ENCODE measurements at regions not wholly inside any gene's neighbourhood (a gene's known extent, or its start where the extent isn't known, plus 50 kb on each side); places are given as distances from the start of the nearest gene placed in this dataset.

DNA sequence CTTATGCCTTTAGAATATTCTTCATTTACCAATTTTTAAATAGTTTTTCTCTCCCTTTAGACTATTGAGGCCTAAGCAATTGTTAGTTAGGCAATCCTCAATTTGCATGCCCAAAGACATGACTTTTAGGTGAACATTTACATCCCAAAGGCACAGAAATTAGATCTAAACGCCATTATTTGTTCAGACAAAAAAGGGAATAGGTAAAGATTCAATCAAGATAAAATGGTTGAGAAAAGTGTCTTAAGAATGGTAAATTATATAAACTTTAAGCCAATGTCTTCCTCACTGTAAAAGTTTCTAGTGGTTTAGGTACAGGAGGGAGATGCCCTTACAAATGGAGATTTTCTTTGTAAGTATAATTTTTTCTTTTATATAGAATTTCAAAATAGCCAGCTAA, 50.2 kb upstream of the MME start:
- DNase-seq (ENCODE audit: low read depth), result no peak

DNA sequence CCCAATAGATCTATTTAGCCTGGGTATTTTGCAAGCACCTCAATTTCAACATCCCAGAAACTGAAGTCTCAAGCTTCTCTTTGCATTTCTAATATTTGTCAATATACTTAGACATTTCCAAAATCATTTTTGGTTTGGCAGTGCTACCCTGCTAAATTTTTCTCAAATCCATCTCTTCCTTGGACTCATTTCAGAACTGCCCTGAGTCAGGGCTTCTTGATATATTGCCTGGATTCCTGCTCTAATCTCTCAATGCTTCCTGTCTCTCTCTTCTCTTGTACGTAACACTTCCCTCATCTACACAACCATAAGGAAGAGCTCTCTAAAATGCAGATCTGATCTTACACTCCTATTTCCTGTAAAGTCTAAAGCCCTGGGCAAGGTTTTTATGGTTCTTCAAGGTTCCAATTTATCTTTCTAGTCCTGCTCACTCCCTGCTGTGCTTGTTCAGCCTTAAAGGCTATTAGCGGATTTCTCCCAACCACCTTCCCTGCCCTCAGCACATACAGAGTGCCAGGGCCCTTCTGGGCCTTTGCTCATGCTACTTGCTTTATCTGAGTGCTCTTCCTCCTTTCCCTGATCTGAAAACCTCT, 53.0 kb upstream of the MME start:
- DNase-seq (ENCODE audit: low read depth), result no peak

- DNase-seq (ENCODE audit: low read depth), result peak; percentile 49
Measured at GRCh38 chr3:155024006-155024638, 56.0 kb upstream of the MME start.

DNA sequence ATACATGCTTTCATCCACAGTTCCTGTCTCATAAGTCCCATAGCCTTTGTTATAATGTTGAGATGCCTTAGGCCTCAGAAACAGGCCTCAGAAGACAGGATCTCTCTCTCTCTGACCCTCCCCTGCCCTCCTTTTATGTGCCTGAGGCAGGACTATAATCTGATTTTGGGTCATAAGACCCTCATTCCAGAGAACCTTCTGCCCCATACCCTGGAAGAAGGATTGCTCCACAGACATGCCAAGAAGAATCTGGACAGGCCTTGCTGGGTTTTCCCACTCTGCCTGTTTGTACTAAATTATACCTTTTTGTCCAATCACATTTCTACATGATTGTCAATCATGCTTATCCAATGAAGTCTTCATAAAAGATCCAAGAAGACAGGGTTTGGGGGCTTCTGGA, 57.2 kb upstream of the MME start:
- no peak for DNase-seq (ENCODE audit: low read depth)

- DNase-seq (ENCODE audit: low read depth), result no peak
Measured at GRCh38 chr3:155019575-155019974, 60.5 kb upstream of the MME start.

- DNase-seq (ENCODE audit: low read depth), result peak; percentile 37
Measured at GRCh38 chr3:155018621-155019330, 61.3 kb upstream of the MME start.

GRCh38 chr3:155015776-155016436, 64.2 kb upstream of the MME start:
- no peak for DNase-seq (ENCODE audit: low read depth)

DNA sequence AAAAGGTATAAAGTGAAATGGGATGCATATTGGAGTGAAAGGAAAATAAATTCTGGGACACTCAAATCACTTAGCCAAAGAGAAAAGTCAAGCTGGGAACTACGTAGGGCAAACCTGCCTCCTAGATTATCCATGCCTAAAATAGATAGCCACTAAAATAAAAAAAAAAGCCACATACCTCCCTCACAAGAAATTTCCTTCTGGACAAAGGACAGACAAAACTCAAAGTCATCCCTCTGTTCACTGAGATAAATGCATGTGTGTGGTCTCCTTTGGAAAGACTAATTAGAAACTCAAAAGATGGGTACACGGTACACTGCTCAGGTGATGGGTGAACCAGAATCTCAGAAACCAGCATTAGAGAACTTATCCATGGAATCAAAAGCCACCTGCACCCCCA, 65.2 kb upstream of the MME start:
- DNase-seq (ENCODE audit: low read depth), result no peak

GRCh38 chr3:155013427-155013826, 66.7 kb upstream of the MME start:
- DNase-seq (ENCODE audit: low read depth), result no peak

GRCh38 chr3:155012584-155012983, 67.5 kb upstream of the MME start:
- no peak for DNase-seq (ENCODE audit: low read depth)

DNA sequence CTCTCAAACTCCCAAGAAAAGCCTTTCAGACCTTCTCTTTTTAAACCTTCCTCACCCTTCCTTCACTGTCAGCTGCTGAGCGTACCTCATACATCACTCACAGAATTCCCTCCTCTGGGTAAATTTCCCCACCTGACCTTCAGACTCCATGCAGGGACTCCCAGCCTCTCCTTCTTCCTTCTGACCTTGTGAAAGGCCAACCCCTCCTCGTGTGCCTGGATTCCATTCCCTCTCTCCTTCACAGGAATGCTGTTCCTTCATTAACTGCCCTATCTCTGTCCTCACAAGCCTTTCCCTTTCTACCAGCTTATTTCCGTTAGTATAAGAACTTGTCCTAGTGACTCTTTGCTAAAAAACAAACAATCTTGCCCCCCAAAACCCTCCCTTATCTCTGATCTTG, 69.7 kb upstream of the MME start:
- DNase-seq (ENCODE audit: low read depth), result no peak

- no peak for DNase-seq (ENCODE audit: low read depth)
Measured at GRCh38 chr3:155009217-155009616, 70.9 kb upstream of the MME start.

DNA sequence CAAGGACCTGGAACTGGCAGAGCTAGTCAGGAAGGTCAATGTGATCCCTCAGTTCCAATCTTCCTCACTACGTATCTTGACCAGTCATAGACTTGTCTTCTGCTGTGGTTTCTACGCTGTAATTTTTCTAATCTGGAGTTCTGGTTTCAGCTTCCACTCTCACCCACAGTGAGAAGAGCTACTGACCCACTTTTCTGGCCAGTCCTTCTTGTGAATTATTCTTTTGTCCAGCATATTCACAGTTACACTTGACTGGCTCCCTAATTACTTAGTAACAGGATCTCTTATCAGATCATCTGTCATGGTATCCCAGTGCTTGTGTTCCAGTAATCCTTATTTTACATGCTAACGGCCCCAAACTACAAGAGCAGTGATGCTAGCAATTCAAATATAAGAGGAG, 72.4 kb upstream of the MME start:
- no peak for DNase-seq (ENCODE audit: low read depth)

DNA sequence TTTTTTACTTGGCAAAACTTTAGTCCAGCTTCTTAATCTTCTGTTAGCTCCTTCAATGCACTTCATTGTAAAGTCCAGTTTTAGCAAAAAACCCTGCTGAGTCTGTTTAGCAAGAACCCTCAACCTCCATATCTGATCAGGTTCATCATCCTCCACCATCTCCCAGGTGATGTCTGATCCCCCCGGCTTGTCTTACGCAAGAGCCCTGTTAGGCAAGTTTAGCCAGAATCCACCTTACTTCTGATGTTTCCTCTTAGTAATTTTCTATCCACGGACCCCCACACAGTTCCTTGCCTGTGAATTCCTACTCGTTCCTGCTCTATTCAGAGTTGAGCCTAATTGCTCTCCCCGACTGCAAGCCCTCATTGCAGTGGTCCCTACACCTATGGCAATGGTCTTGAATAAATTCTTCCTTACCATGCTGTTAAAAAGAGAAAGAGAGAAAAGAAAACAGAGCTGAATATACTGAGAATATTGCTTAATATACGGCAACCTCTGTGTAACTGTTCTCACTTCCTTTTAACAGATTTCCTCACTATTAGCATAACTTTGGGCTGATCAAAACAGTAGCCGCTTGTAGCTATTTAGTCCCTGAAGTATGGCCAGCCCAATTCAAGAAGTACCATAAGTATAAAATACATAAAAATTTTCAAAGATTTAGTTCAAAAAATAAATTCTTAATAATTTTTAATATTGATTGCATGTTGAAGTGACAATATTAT, 78.7 kb upstream of the MME start:
- no peak for DNase-seq (ENCODE audit: low read depth)

GRCh38 chr3:154992655-154993054, 87.5 kb upstream of the MME start:
- DNase-seq (ENCODE audit: low read depth), result no peak

- no peak for DNase-seq (ENCODE audit: low read depth)
Measured at GRCh38 chr3:154990543-154990942, 89.6 kb upstream of the MME start.

DNA sequence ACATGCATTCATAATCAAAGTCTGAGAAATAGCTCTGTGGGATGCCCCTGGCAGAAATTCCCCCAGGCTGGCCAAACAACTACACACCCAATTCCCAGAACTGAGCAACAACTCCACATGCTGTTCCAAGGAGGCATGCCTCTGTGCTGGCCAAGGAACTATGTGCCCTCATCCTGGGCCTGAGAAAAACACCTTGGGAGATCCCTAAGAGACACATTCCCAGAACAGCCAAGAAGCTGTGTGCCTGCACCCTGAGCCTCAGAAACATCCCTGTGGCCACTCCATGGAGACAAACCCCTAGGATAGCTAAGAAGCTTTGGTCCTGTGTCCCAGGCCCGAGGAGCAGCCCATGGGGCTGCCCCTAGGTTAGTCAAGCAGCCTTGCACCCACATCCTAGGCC, 92.3 kb upstream of the MME start:
- no peak for DNase-seq (ENCODE audit: low read depth)

DNA sequence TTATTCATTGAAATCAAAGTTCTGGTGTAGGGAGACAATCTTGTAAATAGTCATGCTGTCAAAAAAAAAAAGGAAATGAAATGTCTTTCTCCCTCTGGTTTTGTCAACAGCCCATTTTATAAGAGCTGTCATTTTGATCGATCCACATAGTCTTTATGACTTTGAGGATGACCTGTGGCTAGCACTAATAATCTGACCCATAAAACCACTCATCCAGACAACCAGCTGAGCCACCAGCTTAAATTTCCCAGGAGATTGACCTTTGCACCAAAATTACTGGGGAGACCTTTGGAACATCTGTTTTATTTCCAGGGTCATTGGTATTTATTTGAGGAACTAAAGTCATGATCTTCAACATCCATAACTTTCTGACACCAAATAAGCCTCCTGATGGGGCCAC, 98.5 kb upstream of the MME start:
- no peak for DNase-seq (ENCODE audit: low read depth)

DNA sequence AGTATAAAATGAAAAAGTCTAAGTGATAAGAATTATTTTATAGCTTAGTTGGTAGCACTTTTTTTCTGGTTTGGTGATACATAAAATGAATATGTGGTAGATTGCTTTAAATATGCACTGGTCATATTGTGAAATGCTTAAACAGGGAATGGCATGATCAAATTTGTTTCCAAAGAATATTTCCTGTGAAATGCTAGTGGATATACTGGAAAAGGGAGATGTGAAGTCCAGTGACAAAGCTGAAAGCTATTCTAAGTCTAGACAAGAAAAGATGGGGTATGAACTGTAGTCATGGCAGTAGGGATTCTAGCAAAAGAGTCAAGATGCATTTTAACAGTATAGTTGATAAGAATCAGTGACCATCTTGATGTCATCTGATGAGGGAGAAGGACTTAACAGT, 98.9 kb upstream of the MME start:
- DNase-seq (ENCODE audit: low read depth), result no peak

- DNase-seq (ENCODE audit: low read depth), result no peak
Measured at GRCh38 chr3:154979331-154979730, 100.8 kb upstream of the MME start.

DNA sequence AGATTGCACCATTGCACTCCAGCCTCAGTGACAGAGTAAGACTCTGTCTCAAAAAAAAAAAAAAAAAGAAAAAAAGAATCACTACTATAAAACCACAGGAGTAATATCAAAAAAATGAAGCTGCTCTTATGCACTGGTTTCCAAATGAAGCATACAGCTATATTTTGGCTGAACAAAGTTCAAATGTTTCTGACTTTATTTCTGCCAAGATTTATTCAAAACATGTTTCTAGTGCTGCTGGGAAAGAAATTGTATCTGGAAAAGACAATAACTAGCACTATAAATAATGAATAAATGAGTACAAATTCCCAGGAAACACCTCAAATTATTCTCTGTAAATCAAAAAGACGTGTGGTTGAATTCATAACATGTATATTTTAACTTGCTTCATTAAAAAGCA, 102.5 kb upstream of the MME start:
- DNase-seq (ENCODE audit: low read depth), result no peak

Data from RPMI7951 (cell line).